Fibroblast of peridontal ligament (primary cell): ENCODE measurements at regions not wholly inside any gene's neighbourhood (a gene's known extent, or its start where the extent isn't known, plus 50 kb on each side); places are given as distances from the start of the nearest gene placed in this dataset.
A peak's percentile ranks its signal among the peaks of the same experiment; 100 is the strongest.

Experiments used
- DNase-seq: peaks from one replicate; pipeline ENCODE4 v3.0.0-alpha.2; 2010; ENCODE audit errors: extremely low read depth

DNA sequence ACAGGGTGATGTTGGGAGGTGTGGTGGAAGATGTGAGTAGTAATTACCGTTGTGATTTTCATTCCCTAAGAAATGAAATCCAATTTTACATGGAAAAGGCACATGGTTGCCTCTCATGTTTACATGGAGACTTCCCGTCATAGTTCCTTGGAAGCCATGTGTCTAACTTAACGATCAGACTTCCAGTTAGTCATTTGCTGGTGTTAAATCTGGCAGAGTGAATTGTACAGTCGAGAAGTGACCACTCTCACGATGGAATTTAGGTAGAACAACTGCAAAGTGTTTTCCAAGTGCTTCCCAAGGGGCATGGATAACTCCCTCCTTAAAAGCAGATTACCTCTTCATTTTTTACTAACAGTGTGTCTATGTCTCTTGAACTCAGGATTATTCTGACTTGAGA lies 145.8 kb upstream of the CCN2 start:
- no peak for DNase-seq

- DNase-seq: no peak
Measured at GRCh38 chr6:132096245-132096644, 145.1 kb upstream of the CCN2 start.

DNA sequence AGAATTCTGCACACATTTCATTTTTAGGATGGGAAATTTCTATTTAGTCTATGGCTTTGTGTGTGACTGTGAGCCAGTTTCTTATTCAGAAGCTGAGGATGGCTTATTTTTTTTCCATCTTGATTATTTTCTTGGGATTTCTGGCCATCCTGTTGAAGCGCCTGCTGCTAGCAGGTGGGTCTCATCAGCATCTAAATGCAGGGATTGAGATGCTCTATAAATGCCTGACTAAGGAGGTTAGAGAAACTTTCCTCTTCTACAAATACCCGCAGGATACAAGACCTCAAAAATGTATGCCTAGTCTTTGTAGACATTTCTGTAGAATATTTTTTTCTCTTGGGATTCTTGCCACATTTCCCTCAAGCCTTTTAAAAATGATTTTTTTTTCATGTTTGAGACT lies 138.0 kb upstream of the CCN2 start:
- DNase-seq: no peak

GRCh38 chr6:132088150-132088549 lies 137.0 kb upstream of the CCN2 start:
- DNase-seq: no peak

DNA sequence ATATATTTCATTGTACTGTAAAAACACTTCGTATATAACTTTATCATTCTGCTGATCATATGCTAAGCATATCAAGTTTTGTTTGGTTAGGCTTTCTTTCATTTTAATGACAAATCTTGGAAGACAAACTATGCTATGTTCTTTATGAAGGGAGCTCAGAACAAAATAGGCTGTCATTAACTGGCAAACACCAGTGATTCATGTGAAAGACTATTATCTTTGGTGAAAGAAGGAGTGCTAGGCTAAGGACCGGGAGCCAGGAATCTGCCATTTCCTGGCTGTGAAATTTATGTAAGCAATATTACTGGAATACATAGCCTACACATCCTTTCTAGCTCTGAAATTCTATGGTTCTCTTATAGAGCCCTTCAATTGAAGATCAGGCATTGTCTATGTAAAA lies 136.2 kb upstream of the CCN2 start:
- no peak for DNase-seq

DNA sequence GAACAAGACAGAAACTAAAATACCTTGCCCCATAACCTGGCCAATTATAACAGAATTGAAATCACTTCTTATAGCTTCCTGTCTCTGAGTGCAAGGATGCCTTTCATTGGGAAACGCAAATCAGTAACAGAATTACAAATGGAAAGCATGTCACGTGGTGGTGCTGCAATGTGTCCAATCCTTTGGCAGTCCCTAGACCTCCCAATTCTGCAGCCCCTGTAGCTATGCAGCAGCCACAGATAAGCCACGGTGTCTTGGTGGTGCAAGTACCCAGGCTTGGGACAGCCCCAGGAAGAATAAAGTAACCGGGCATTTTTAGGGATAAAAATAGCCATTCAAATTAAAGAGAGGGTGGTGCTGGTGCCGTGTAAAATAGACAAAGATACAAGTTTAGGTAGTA lies 134.6 kb upstream of the CCN2 start:
- DNase-seq: no peak

- DNase-seq: peak; percentile 97
Measured at GRCh38 chr6:132084811-132085509, 133.8 kb upstream of the CCN2 start.

- DNase-seq: no peak
Measured at GRCh38 chr6:132082421-132082820, 131.2 kb upstream of the CCN2 start.

DNA sequence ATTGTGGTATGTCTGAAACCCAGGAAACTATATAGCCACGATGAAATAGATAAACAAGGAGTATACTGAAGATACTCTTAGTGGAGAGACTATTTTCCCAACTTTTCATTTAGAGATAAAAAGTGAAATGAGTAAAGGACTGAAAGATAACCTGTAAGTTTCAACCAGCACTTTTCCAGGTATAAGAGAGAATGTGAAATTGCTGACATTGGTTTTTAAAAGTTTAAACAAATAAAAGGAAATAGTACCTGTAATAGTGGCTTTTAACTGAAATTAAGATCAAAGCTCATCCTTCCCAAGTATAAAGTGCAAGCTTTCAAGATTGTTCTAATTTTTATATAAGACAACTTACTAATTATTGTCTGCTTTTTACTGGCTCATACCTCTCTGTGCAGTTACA lies 130.2 kb upstream of the CCN2 start:
- no peak for DNase-seq

- DNase-seq: no peak
Measured at GRCh38 chr6:132079286-132079685, 128.1 kb upstream of the CCN2 start.

GRCh38 chr6:132076452-132076851 lies 125.3 kb upstream of the CCN2 start:
- DNase-seq: no peak

DNA sequence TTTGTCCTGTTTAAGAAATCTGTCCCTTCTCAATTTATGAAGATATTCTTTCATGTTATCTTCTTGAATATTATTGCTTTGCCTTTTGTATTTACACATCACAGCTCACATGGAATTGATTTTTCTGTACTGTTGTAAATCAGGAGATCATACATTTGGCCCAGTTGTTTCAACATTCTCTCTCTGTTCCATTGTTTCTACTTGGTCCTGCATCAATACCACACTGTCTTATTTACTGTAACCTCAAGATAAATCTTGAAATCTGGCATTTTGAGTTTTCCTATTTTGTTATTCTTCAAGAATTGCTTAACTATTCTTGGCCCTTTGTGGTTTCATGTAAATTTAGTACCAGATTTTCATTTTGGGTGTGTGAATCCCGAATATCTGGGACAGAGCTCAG lies 121.7 kb upstream of the CCN2 start:
- DNase-seq: peak; percentile 87

GRCh38 chr6:132072271-132072670 lies 121.1 kb upstream of the CCN2 start:
- no peak for DNase-seq

DNA sequence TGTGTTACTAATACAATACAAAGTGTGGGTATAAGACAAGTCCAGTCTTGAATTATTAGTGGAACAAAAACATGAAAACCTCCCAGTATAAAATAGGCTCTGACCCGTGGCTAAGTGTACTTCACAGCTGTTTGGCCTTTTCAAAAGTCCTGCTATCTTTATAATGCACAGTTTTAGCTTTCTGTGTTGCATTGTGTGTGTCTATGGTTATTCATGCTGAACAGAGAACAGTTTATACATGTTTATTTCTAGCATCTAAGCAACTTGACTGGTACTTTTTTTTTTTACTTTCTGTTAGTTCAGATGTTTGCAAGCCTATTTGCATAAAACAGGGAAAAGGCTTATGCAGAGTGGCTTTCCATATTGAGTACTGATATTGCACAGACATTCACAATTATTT lies 119.2 kb upstream of the CCN2 start:
- DNase-seq: peak; percentile 52

GRCh38 chr6:132068766-132069165 lies 117.6 kb upstream of the CCN2 start:
- DNase-seq: peak; percentile 36

DNA sequence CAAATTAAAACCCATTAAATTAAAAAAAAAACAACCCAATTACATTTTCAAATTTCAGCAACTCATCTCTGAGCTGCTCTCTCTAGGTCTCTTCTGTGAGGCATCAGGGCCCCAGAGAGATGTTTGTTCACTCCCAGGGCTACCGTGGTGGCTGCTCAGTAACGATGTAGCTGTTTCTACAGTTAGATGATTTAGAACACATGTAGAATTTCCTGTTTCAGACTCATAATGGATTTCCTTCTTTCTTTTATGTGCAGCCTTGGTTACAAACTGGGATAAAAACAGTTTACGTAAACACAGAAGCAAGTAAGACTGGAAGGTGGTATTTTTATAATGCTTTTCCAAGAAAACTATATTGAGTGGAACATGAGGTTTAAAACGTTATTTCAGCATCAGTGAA lies 116.1 kb upstream of the CCN2 start:
- DNase-seq: peak; percentile 75

GRCh38 chr6:132065556-132065955 lies 114.4 kb upstream of the CCN2 start:
- no peak for DNase-seq

DNA sequence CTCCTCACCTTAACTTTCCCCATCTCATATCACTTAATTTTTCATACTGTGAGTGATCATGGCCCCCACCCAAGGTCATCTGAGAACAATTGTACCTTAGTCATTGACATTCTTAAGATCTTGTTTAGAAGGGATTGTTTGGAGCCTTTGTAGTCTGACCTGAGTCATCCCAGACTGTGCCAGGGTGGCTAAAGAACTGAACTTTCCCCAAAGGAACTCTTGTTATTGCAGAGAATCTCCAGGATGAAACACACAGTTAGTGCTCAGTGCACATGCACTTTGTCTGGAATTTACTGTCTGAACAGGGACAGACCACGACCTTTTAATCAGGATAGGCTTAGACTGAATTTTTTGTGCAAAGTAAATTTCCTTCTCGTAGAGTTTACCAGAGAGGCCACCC lies 112.6 kb upstream of the CCN2 start:
- DNase-seq: peak; percentile 75

DNA sequence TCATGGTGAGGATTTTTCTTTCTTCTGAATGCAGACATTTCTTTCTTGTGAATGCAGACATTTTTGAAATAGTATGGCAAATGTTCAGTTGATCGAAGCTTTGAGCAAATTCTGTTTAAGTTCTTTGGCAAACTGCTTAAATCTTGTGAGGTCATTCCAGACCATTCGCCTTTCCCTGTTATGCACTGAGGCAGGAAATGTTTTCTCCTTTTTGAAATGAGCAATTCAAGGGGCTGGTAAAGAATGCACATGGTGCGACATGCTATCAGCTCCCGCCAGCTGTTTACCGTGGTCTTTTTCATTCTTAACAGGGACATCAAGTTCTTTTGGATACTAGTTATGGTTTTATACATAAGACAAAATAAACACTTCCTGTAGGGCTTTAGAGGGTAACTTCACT lies 112.0 kb upstream of the CCN2 start:
- DNase-seq: peak; percentile 73

DNA sequence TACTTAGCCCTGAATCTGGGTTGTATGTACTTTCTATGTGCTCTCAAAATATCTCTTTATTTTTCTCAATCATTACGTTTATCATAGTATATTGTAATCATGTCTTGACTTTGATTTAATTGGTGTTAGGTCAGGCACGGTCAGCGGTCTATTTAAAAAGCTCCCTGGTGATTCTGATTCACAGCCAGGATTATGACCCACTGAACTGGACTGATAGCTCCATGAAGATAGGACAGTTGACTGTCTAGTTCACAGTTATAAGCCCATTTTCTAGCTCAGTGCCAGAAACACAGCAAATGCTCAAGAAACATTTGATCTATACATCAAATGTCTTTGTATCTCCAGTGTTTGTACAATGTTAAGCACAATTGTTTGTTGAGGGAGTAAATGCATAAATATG lies 111.5 kb upstream of the CCN2 start:
- no peak for DNase-seq

DNA sequence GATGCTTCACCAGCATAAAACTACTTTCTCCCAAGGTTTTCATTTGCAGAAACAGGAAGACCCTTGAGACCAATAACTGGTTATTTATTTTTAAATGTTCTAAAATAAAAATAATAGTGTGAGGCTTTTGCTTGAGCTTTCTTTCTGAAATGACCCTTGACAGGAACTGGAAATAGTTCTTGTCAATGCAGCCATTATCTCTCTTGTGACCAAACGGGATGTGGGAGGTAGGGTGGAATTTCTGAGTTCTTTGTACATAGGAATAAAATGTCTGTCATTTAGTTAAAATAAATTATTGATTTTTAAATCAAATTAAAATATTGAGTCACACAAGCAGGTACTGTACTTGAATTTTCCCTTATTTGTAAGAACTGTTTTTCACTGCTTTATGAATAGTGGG lies 110.2 kb upstream of the CCN2 start:
- no peak for DNase-seq

DNA sequence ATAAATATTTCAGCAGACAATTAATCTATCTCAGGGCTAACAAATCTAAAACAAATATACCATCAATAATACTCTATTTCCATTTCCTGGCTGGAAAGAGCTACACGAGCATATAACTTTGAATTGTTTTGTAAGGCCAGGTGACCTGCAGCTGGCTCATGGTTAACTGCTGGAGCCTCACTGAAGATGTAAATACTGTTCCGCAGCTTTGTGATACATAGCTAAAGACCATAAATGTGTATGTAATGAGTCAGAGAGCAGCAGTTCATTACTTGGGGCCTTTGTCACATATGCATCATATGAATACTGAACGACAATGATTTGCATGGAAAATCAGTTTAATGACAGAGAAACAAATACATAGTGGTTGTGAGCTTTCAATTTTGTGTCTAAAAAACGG lies 109.4 kb upstream of the CCN2 start:
- DNase-seq: peak; percentile 69

- peak; percentile 50 for DNase-seq
Measured at GRCh38 chr6:132058975-132059374, 107.8 kb upstream of the CCN2 start.

DNA sequence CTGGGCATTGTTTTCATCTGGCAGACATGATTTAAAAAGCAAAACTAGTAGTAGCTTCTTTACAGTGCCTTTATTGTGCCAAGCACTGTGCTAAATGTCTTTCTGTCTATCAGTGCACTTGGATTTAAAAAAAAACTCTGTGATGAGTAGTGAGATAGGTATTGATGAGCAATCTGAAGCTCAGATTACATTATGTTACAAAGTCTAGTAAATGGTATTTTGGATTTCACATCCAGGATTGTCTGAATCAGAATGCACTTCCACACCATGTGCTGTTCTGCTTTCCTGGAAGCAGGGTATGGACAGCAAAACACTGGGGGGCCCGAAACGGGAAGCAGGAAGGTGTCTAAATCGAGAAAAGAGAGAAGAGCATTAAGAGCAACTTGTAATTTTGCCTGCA lies 103.4 kb upstream of the CCN2 start:
- peak; percentile 80 for DNase-seq
